A673 (cell line): ENCODE measurements at regions not wholly inside any gene's neighbourhood (a gene's known extent, or its start where the extent isn't known, plus 50 kb on each side); places are given as distances from the start of the nearest gene placed in this dataset.

Source experiments
- BruUV-seq: library from RNA; stranded (reverse); fragments of 400-500 nt; replicated peaks from 2 replicates; lab custom pipeline; 2021; lab: Mats Ljungman, UMichigan
- CTCF ChIA-PET: fragments of 300-600 bp; sonication (Branson Sonifier 250); formaldehyde crosslinking; loops from one replicate; lab custom pipeline; 2022; ENCODE audit warnings: antibody characterized with exemption; lab: Charles Lee
- POLR2A ChIA-PET: fragments of 300-600 bp; sonication (Branson Sonifier 250); formaldehyde crosslinking; loops from one replicate; lab custom pipeline; 2022; ENCODE audit warnings: antibody characterized with exemption; ENCODE audit not compliant: low non-redundant PET; lab: Charles Lee
- DNase-seq: peaks from one replicate; pipeline ENCODE4 v3.0.0-alpha.2; 2015; ENCODE audit warnings: low spot score
- H3K27ac ChIP-seq: fragments of 200-600 bp; sonication (generic); 2 replicates; pipeline ENCODE4 v1.5.1; 2016; ENCODE audit warnings: mixed run types, low read depth, mild to moderate bottlenecking, mixed read lengths, antibody characterized with exemption, low read length; ENCODE audit not compliant: poor library complexity, severe bottlenecking
- H3K27me3 ChIP-seq: fragments of 200-600 bp; sonication (generic); replicated peaks from 2 replicates; pipeline ENCODE4 v1.6.1; 2017; ENCODE audit warnings: mixed run types, low read depth, mild to moderate bottlenecking, mixed read lengths, antibody characterized with exemption, low read length; ENCODE audit not compliant: insufficient read depth, poor library complexity
- H3K36me3 ChIP-seq: fragments of 200-600 bp; sonication (generic); 2 replicates; pipeline ENCODE4 v1.6.1; 2016; ENCODE audit warnings: mixed run types, mild to moderate bottlenecking, mixed read lengths, antibody characterized with exemption, low read length; ENCODE audit not compliant: insufficient read depth, poor library complexity, severe bottlenecking
- H3K4me1 ChIP-seq: fragments of 200-600 bp; sonication (generic); 2 replicates; pipeline ENCODE4 v1.6.1; 2017; ENCODE audit warnings: mixed run types, mild to moderate bottlenecking, mixed read lengths, antibody characterized with exemption, low read length; ENCODE audit not compliant: insufficient read depth, poor library complexity, severe bottlenecking
- H3K4me3 ChIP-seq: fragments of 200-600 bp; sonication (generic); 2 replicates; pipeline ENCODE4 v1.5.1; 2016; ENCODE audit warnings: low read depth, mixed run types, mild to moderate bottlenecking, mixed read lengths, low read length; ENCODE audit not compliant: poor library complexity, severe bottlenecking
- H3K9me3 ChIP-seq: fragments of 200-600 bp; sonication (generic); 2 replicates; pipeline ENCODE4 v1.6.1; 2016; ENCODE audit warnings: mixed run types, low read depth, mild to moderate bottlenecking, mixed read lengths, antibody characterized with exemption, low read length; ENCODE audit not compliant: poor library complexity, severe bottlenecking
- EZH2 ChIP-seq: fragments of 200-600 bp; sonication (generic); IDR thresholded peaks from 2 replicates; pipeline ENCODE4 v1.6.1; 2017; ENCODE audit warnings: borderline replicate concordance, low read depth, mild to moderate bottlenecking, mixed read lengths, antibody characterized with exemption, low read length; ENCODE audit not compliant: poor library complexity, severe bottlenecking
- intact Hi-C: fragments of 100-400 bp; cut with micrococcal nuclease; formaldehyde crosslinking; loops from one replicate; pipeline ENCODE4 v1.10.0; 2022; ENCODE audit not compliant: unreplicated experiment
- TF ChIP-seq, protein P1 (sequence below): fragments of 300-800, 200-600 bp; sonication (generic); conservative IDR thresholded peaks from 2 replicates; pipeline ENCODE4 v1.5.1; 2017; ENCODE audit warnings: low read depth, mild to moderate bottlenecking, antibody characterized with exemption, low read length, moderate library complexity, mixed read lengths

DNA sequence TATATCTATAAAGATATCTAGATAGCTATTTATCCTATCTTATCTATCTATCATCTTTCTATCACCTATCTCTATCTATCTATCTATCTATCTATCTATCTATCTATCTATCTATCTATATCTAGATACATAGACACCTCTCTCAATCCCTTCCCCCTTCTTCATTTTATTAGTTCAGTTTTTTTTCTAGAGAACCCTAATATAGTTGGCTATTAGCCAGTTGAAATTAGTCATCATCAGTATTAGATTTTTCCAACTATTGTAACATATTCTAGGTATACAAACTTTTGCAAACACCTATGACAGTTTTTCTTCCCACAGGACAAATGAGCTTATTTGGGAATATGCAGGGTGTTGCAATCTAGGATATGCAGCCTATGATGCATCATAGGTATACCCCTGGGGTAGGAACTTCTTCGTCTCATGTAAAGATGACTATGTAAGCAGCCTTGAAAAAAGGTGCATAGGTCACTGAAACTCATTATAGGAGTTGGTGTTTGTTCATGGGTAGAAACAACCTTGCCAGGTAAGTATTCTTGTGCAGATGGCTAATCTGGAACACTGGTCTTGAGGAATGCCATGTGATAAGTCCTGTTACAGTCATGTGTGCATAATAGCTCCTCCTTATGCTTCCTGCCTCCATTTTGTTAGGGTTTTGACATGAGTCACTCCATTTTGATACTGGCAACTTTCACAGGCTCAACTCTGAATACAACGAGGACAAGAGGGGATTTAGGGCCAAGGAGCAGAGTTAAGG, 160.7 kb upstream of the ZSWIM2 start:
- intact Hi-C loops: no loop called here
- CTCF ChIA-PET: no interaction called here
- POLR2A ChIA-PET: no interaction called here
- Histone ChIP-seq H3K36me3 (no peaks in the 10 kb centered on the region), H3K27me3 (no peaks in the 10 kb centered on the region), H3K9me3 (no peaks in the 10 kb centered on the region), H3K4me3 (no peak overlapping the region), H3K27ac (no peak overlapping the region), H3K4me1 (no peaks in the 10 kb centered on the region)
- no peak for DNase-seq
- no TSS peak for BruUV-seq
- no peak for TF ChIP-seq EZH2
- TF ChIP-seq, protein P1, sequence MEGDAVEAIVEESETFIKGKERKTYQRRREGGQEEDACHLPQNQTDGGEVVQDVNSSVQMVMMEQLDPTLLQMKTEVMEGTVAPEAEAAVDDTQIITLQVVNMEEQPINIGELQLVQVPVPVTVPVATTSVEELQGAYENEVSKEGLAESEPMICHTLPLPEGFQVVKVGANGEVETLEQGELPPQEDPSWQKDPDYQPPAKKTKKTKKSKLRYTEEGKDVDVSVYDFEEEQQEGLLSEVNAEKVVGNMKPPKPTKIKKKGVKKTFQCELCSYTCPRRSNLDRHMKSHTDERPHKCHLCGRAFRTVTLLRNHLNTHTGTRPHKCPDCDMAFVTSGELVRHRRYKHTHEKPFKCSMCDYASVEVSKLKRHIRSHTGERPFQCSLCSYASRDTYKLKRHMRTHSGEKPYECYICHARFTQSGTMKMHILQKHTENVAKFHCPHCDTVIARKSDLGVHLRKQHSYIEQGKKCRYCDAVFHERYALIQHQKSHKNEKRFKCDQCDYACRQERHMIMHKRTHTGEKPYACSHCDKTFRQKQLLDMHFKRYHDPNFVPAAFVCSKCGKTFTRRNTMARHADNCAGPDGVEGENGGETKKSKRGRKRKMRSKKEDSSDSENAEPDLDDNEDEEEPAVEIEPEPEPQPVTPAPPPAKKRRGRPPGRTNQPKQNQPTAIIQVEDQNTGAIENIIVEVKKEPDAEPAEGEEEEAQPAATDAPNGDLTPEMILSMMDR: no peak

DNA sequence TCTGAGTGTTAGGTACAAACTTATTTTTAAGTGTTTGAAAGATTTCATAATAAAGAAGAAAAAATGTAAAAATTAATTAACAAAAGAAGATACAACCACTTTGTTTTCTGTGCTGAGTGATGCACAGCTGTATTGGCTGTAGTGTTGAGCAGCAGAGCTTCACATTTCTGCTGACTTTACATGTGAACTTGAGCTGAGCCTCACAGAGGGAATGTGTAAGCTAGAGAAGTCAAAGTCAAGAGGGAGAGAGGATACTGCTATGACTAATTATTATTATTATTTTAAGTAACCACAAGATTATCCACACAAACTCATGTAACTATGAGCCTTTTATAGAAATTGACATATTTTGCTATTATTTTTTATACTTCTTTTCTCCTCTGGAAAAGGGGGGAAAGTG, 159.1 kb upstream of the ZSWIM2 start:
- no peaks in the 10 kb centered on the region for H3K27me3 ChIP-seq
- CTCF ChIA-PET: no interaction called here
- H3K4me3 ChIP-seq: no peak overlapping the region
- H3K4me1 ChIP-seq: no peaks in the 10 kb centered on the region
- intact Hi-C loops: no loop called here
- no TSS peak for BruUV-seq
- TF ChIP-seq, protein P1: no peak
- no peak for TF ChIP-seq EZH2
- no peak overlapping the region for H3K27ac ChIP-seq
- DNase-seq: no peak
- POLR2A ChIA-PET: no interaction called here
- H3K9me3 ChIP-seq: no peaks in the 10 kb centered on the region
- no peaks in the 10 kb centered on the region for H3K36me3 ChIP-seq

DNA sequence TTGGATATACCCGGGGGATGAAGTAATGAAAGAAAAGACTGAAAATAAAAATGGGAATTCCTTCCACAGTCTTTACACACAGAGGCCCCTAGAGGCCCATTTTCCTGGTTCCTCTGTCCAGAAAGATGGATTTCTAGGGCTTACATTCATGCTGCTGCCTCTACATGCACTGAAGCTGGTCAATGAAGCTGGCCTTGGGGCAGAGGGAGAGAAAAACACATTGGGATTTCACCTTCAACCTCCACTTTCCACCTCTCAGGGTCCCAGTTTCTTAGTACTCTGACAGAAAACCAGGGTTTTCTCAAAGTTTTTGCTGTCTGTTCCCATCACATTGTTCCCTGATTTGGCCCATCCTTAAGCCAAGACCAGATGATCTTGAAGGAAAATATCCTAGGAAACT, 154.6 kb upstream of the ZSWIM2 start:
- no TSS peak for BruUV-seq
- CTCF ChIA-PET: no interaction called here
- TF ChIP-seq EZH2: no peak
- TF ChIP-seq, protein P1: no peak

More for the DNA sequence above, 154.6 kb upstream of the ZSWIM2 start:
- POLR2A ChIA-PET: no interaction called here
- no peaks in the 10 kb centered on the region for H3K27me3 ChIP-seq
- no peak for DNase-seq
- no peak overlapping the region for H3K4me3 ChIP-seq
- no peaks in the 10 kb centered on the region for H3K4me1 ChIP-seq
- intact Hi-C loops: no loop called here
- H3K27ac ChIP-seq: no peak overlapping the region
- no peaks in the 10 kb centered on the region for H3K36me3 ChIP-seq
- no peaks in the 10 kb centered on the region for H3K9me3 ChIP-seq
